ENCODE measurements at regions not wholly inside any gene's neighbourhood (a gene's known extent, or its start where the extent isn't known, plus 50 kb on each side); places are given as distances from the start of the nearest gene placed in this dataset.

DNA sequence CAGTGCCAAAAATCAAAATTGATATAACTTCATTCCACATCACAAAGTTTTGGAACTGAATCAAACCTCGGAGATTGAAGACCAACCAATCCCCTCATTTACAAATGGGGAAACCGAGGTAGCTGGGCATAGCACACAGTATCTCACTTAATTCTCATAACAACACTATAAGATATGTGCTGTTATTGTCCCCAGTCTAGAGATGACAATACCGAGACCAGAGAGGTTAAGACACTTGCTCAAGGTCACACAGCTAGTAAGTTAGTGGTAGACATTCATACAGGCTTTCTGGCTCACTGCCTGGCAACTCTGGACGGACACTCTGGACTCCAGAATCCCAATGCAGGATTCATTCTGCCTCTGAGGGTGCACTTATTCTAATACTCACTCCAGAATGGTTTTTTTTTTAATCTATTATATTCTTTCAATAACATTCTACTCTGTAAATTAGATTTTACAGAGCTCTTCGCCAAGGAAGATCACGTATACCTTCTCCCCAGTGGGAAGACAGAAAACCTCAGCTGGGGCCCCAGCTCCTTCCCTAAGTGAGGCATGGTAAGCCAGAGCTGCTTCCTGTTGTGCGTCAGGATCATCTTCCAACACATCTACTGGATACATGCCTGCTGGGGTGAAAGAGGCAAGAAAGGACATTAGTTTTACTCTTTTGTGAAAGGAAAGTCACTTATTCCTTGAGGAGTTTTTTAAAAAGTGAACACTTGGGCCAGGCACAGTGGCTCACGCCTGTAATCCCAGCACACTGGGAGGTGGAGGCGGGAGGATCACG, 128.4 kb upstream of the IGF1R start:
- dilution Hi-C loops (cut with MboI; ENCODE audit: extremely low pct_ligation_motif_present, low sequenced_read_pairs) (no loop called here), intact Hi-C loops (cut with micrococcal nuclease) (loop anchor here (1.0 to 2.0 kb wide), 10 partner anchors 78 to 693 kb away; partner anchors contain the start of gene IGF1R)
- H3K4me2 ChIP-seq (ENCODE audit: insufficient read depth, low read length) = no peak overlapping the region
- POLR2A ChIA-PET = no interaction called here
- H3K27ac ChIP-seq (ENCODE audit: insufficient read depth, low read depth, low read length) = no peak overlapping the region
- CTCF ChIA-PET = interaction anchor here (0.8 to 7.6 kb wide), 39 partner anchors 8 to 582 kb away, joined by 3 to 170 read pairs (median 5); partner anchors contain the start of gene IGF1R
- no peak overlapping the region for H2AFZ ChIP-seq (ENCODE audit: low read depth, low read length)
- H4K20me1 ChIP-seq (replicated peaks; ENCODE audit: control insufficient read depth, extremely low read depth, insufficient read depth, low read length) = no peaks in the 10 kb centered on the region
- BruUV-seq (replicated peaks) = no TSS peak
- no peaks in the 10 kb centered on the region for H3K9me1 ChIP-seq (replicated peaks; ENCODE audit: control insufficient read depth, extremely low read depth, insufficient read depth, low read length)
- no peaks in the 10 kb centered on the region for H3K4me1 ChIP-seq (ENCODE audit: control insufficient read depth, extremely low read depth, insufficient read depth, low read length)
- DNase-seq (ENCODE audit: low read depth, low spot score) = no peak
- no peak overlapping the region for H3K4me3 ChIP-seq (replicated peaks in 1 of 3; ENCODE audit: insufficient read depth in 1 of 3, low read depth in 1 of 3, low read length in 3 of 3)
- no peaks in the 10 kb centered on the region for H3K9me3 ChIP-seq (replicated peaks; ENCODE audit: control insufficient read depth, insufficient read depth, low read length)
- H3K9ac ChIP-seq (replicated peaks; ENCODE audit: extremely low read depth, insufficient read depth, low read length) = no peak overlapping the region
- no peak for FAIRE-seq
- TF ChIP-seq CTCF (IDR thresholded peaks at IDR 0.05; ENCODE audit: extremely low read depth in 1 of 2, insufficient read depth in 1 of 2, low read depth in 1 of 2, low read length in 2 of 2) = no peak
- TF ChIP-seq MAX (IDR thresholded peaks at IDR 0.05; ENCODE audit: insufficient read depth, insufficient read length) = no peak
- TF ChIP-seq FOS (IDR thresholded peaks at IDR 0.05; ENCODE audit: borderline replicate concordance, insufficient read depth, low read length) = no peak
- no peak for TF ChIP-seq JUN (IDR thresholded peaks at IDR 0.05; ENCODE audit: borderline replicate concordance, insufficient read depth, insufficient read length, low read depth)
- no peak for TF ChIP-seq POLR2A (IDR thresholded peaks at IDR 0.05; ENCODE audit: low read depth, low read length)
- TF ChIP-seq POLR2AphosphoS5 (IDR thresholded peaks at IDR 0.05; ENCODE audit: insufficient read depth, low read depth, low read length) = no peak
- H3K36me3 ChIP-seq (ENCODE audit: control insufficient read depth in 2 of 2, extremely low read depth in 1 of 2, insufficient read depth in 2 of 2, low read length in 2 of 2) = no peaks in the 10 kb centered on the region
- H3K27me3 ChIP-seq (ENCODE audit: control insufficient read depth in 2 of 2, insufficient read depth in 2 of 2, low read length in 2 of 2) = no peaks in the 10 kb centered on the region
- no peaks in the 10 kb centered on the region for H3K79me2 ChIP-seq (ENCODE audit: control insufficient read depth, insufficient read depth, low read length)
